ENCODE measurements at regions not wholly inside any gene's neighbourhood (a gene's known extent, or its start where the extent isn't known, plus 50 kb on each side); places are given as distances from the start of the nearest gene placed in this dataset.

- FAIRE-seq (no peak), DNase-seq (ENCODE audit: low read depth, low spot score) (no peak)
- H3K4me3 ChIP-seq (ENCODE audit: control insufficient read depth in 2 of 3, extremely low read depth in 1 of 3, insufficient read depth in 2 of 3, low read depth in 1 of 3, low read length in 3 of 3) = no peak overlapping the region
- H3K9me1 ChIP-seq (ENCODE audit: control insufficient read depth, extremely low read depth, insufficient read depth, low read length) = no peaks in the 10 kb centered on the region
- TF ChIP-seq, protein P1, sequence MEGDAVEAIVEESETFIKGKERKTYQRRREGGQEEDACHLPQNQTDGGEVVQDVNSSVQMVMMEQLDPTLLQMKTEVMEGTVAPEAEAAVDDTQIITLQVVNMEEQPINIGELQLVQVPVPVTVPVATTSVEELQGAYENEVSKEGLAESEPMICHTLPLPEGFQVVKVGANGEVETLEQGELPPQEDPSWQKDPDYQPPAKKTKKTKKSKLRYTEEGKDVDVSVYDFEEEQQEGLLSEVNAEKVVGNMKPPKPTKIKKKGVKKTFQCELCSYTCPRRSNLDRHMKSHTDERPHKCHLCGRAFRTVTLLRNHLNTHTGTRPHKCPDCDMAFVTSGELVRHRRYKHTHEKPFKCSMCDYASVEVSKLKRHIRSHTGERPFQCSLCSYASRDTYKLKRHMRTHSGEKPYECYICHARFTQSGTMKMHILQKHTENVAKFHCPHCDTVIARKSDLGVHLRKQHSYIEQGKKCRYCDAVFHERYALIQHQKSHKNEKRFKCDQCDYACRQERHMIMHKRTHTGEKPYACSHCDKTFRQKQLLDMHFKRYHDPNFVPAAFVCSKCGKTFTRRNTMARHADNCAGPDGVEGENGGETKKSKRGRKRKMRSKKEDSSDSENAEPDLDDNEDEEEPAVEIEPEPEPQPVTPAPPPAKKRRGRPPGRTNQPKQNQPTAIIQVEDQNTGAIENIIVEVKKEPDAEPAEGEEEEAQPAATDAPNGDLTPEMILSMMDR (optimal IDR thresholded peaks at IDR 0.05 in 1 of 3, IDR thresholded peaks at IDR 0.05 in 1 of 3, conservative IDR thresholded peaks at IDR 0.05 in 1 of 3; ENCODE audit: extremely low read depth in 1 of 3, insufficient read depth in 2 of 3, low read length in 3 of 3) = no peak
- H3K4me1 ChIP-seq (ENCODE audit: control insufficient read depth, extremely low read depth, insufficient read depth, low read length) = no peaks in the 10 kb centered on the region
- no peaks in the 10 kb centered on the region for H3K9me3 ChIP-seq (ENCODE audit: control insufficient read depth, low read depth, low read length)
- no peak overlapping the region for H2AFZ ChIP-seq (ENCODE audit: control insufficient read depth, low read length)
- H3K4me2 ChIP-seq (ENCODE audit: control insufficient read depth, extremely low read depth, insufficient read depth, low read depth, low read length) = no peak overlapping the region
- H3K27ac ChIP-seq (ENCODE audit: control insufficient read depth, insufficient read depth, low read length) = no peak overlapping the region
- no peaks in the 10 kb centered on the region for H4K20me1 ChIP-seq (ENCODE audit: control insufficient read depth, extremely low read depth, insufficient read depth, low read length)
- H3K79me2 ChIP-seq (ENCODE audit: control insufficient read depth, insufficient read depth, low read length) = no peaks in the 10 kb centered on the region
- no peaks in the 10 kb centered on the region for H3K36me3 ChIP-seq (ENCODE audit: control insufficient read depth in 2 of 2, extremely low read depth in 1 of 2, insufficient read depth in 2 of 2, low read length in 2 of 2)
- no peak overlapping the region for H3K9ac ChIP-seq (ENCODE audit: control insufficient read depth, extremely low read depth, insufficient read depth, low read length)
- dilution Hi-C loops (cut with MboI; ENCODE audit: extremely low pct_ligation_motif_present, low sequenced_read_pairs) = no loop called here
- no peaks in the 10 kb centered on the region for H3K27me3 ChIP-seq (ENCODE audit: control insufficient read depth, extremely low read depth, insufficient read depth, low read length)
Observed at GRCh38 chr2:234596696-234597575, 100.1 kb upstream of the ARL4C start.

- Histone ChIP-seq H3K36me3 (ENCODE audit: control insufficient read depth in 2 of 2, extremely low read depth in 1 of 2, insufficient read depth in 2 of 2, low read length in 2 of 2) (no peaks in the 10 kb centered on the region), H3K4me3 (ENCODE audit: control insufficient read depth in 2 of 3, extremely low read depth in 1 of 3, insufficient read depth in 2 of 3, low read depth in 1 of 3, low read length in 3 of 3) (no peak overlapping the region), H4K20me1 (ENCODE audit: control insufficient read depth, extremely low read depth, insufficient read depth, low read length) (no peaks in the 10 kb centered on the region), H3K4me1 (ENCODE audit: control insufficient read depth, extremely low read depth, insufficient read depth, low read length) (no peaks in the 10 kb centered on the region), H3K9me3 (ENCODE audit: control insufficient read depth, low read depth, low read length) (no peaks in the 10 kb centered on the region), H3K79me2 (ENCODE audit: control insufficient read depth, insufficient read depth, low read length) (no peaks in the 10 kb centered on the region), H3K9me1 (ENCODE audit: control insufficient read depth, extremely low read depth, insufficient read depth, low read length) (no peaks in the 10 kb centered on the region), H3K9ac (ENCODE audit: control insufficient read depth, extremely low read depth, insufficient read depth, low read length) (no peak overlapping the region), H3K4me2 (ENCODE audit: control insufficient read depth, extremely low read depth, insufficient read depth, low read depth, low read length) (no peak overlapping the region), H3K27me3 (ENCODE audit: control insufficient read depth, extremely low read depth, insufficient read depth, low read length) (no peaks in the 10 kb centered on the region), H2AFZ (ENCODE audit: control insufficient read depth, low read length) (no peak overlapping the region), H3K27ac (ENCODE audit: control insufficient read depth, insufficient read depth, low read length) (no peak overlapping the region)
- no peak for FAIRE-seq
- dilution Hi-C loops (cut with MboI; ENCODE audit: extremely low pct_ligation_motif_present, low sequenced_read_pairs) = no loop called here
- TF ChIP-seq, protein P1 (optimal IDR thresholded peaks at IDR 0.05 in 1 of 3, IDR thresholded peaks at IDR 0.05 in 1 of 3, conservative IDR thresholded peaks at IDR 0.05 in 1 of 3; ENCODE audit: extremely low read depth in 1 of 3, insufficient read depth in 2 of 3, low read length in 3 of 3) = no peak
- no peak for TF ChIP-seq EZH2 (IDR thresholded peaks at IDR 0.05; ENCODE audit: low read length)
- DNase-seq (ENCODE audit: low read depth, low spot score) = no peak
Observed at GRCh38 chr2:234595829-234596228, 98.9 kb upstream of the ARL4C start.

Measured in keratinocyte (primary cell).